Small intestine (tissue), 7 donors: ENCODE measurements at regions not wholly inside any gene's neighbourhood (a gene's known extent, or its start where the extent isn't known, plus 50 kb on each side); places are given as distances from the start of the nearest gene placed in this dataset.

ENCODE experiments used
- DNase-seq, 2 donors: peaks; one replicate each; pipeline versions ENCODE4 v3.0.0 to v3.0.0-alpha.2; 2013
- FAIRE-seq: peaks from 2 replicates; lab custom pipeline; 2012; peaks lifted over from hg19 to GRCh38; lab: Jason Lieb, UNC
- H3K27ac ChIP-seq, 3 donors: one replicate each; pipeline ENCODE4 v1.5.1; 2013; ENCODE audit warnings: low read length in 2 of 3, mild to moderate bottlenecking in 2 of 3, control low read depth in 1 of 3, inconsistent platforms in 1 of 3, low read depth in 1 of 3, moderate library complexity in 1 of 3
- H3K27me3 ChIP-seq, 3 donors: one replicate each; pipeline ENCODE4 v1.6.1; 2013; ENCODE audit warnings: low read length in 3 of 3, inconsistent platforms in 1 of 3; ENCODE audit not compliant: control insufficient read depth in 3 of 3, insufficient read depth in 3 of 3
- H3K36me3 ChIP-seq, 3 donors: one replicate each; pipeline ENCODE4 v1.6.1; 2013; ENCODE audit warnings: low read length in 3 of 3, inconsistent platforms in 1 of 3, low read depth in 1 of 3, mild to moderate bottlenecking in 1 of 3, moderate library complexity in 1 of 3; ENCODE audit not compliant: control insufficient read depth in 3 of 3, insufficient read depth in 2 of 3
- H3K4me1 ChIP-seq, 3 donors: one replicate each; pipeline ENCODE4 v1.6.1; 2013; ENCODE audit warnings: low read length in 2 of 3, inconsistent platforms in 1 of 3, low read depth in 1 of 3, mild to moderate bottlenecking in 1 of 3, moderate library complexity in 1 of 3; ENCODE audit not compliant: control insufficient read depth in 3 of 3, insufficient read depth in 2 of 3
- H3K4me3 ChIP-seq, 3 donors: one replicate each; pipeline ENCODE4 v1.5.1; 2013; ENCODE audit warnings: low read length in 3 of 3, control low read depth in 1 of 3, inconsistent platforms in 1 of 3, low read depth in 1 of 3, mild to moderate bottlenecking in 1 of 3, moderate library complexity in 1 of 3
- H3K9me3 ChIP-seq, 2 donors: one replicate each; pipeline ENCODE4 v1.6.1; 2013; ENCODE audit warnings: low read depth in 1 of 2, low read length in 1 of 2; ENCODE audit not compliant: control insufficient read depth in 2 of 2, insufficient read depth in 1 of 2
- WGBS, 3 donors: extraction: QIAGEN DNeasy Blood & Tissue Kit; methylation state at CpG; one replicate each; pipeline ENCODE4 v1.1.7; 2013; 5-methylcytosine and 5-hydroxymethylcytosine counted together
- donor health status: healthy with polysubstance abuse.
- donor health status: control.
- donor health status: control.
- donor health status: Bipolar disorder and iron deficiency.
- donor health status: healthy.

GRCh38 chr1:221911714-221912113 lies 169.8 kb upstream of the DUSP10 start:
- H3K4me1 ChIP-seq, result no peaks in the 10 kb centered on the region
- no peaks in the 10 kb centered on the region for H3K9me3 ChIP-seq
- H3K36me3 ChIP-seq, result no peaks in the 10 kb centered on the region
- FAIRE-seq (no peak), DNase-seq (no peak)
- 58 to 74% (median 65%) methylated on average over 1 of the region's 1 CpG for WGBS, 3 donors
- no peak overlapping the region for H3K4me3 ChIP-seq
- H3K27me3 ChIP-seq, result no peaks in the 10 kb centered on the region
- no peak overlapping the region for H3K27ac ChIP-seq

GRCh38 chr1:221910222-221910621 lies 168.3 kb upstream of the DUSP10 start:
- Histone ChIP-seq H3K4me1 (no peaks in the 10 kb centered on the region), H3K4me3 (no peak overlapping the region), H3K27ac (no peak overlapping the region), H3K9me3 (no peaks in the 10 kb centered on the region), H3K36me3 (no peaks in the 10 kb centered on the region), H3K27me3 (no peaks in the 10 kb centered on the region)
- 75 to 79% (median 76%) methylated on average over 4 of the region's 4 CpGs for WGBS, 3 donors
- no peak for FAIRE-seq
- DNase-seq, result no peak

GRCh38 chr1:221908573-221908972 lies 166.7 kb upstream of the DUSP10 start:
- 62 to 76% (median 63%) methylated on average over 4 of the region's 4 CpGs for WGBS, 3 donors
- H3K4me3 ChIP-seq, result no peak overlapping the region
- DNase-seq, result no peak

GRCh38 chr1:221907166-221907932 lies 165.5 kb upstream of the DUSP10 start:
- Histone ChIP-seq H3K27me3 (no peaks in the 10 kb centered on the region), H3K36me3 (no peaks in the 10 kb centered on the region), H3K4me1 (no peaks in the 10 kb centered on the region), H3K27ac (no peak overlapping the region), H3K9me3 (no peaks in the 10 kb centered on the region), H3K4me3 (no peak overlapping the region)
- DNase-seq (no peak), FAIRE-seq (no peak)
- WGBS, 3 donors, result 82 to 89% (median 84%) methylated on average over 8 of the region's 8 CpGs

More at GRCh38 chr1:221908573-221908972, 166.7 kb upstream of the DUSP10 start:
- Histone ChIP-seq H3K4me1 (no peaks in the 10 kb centered on the region), H3K36me3 (no peaks in the 10 kb centered on the region), H3K27me3 (no peaks in the 10 kb centered on the region), H3K9me3 (no peaks in the 10 kb centered on the region), H3K27ac (no peak overlapping the region)
- no peak for FAIRE-seq

- DNase-seq, result no peak
- no peaks in the 10 kb centered on the region for H3K9me3 ChIP-seq
- no peak overlapping the region for H3K4me3 ChIP-seq
- WGBS, 3 donors, result 56 to 84% (median 77%) methylated on average over 2 of the region's 2 CpGs
- no peak for FAIRE-seq
- no peaks in the 10 kb centered on the region for H3K4me1 ChIP-seq
- no peaks in the 10 kb centered on the region for H3K36me3 ChIP-seq
- H3K27ac ChIP-seq, result no peak overlapping the region
- H3K27me3 ChIP-seq, result no peaks in the 10 kb centered on the region
Observed at GRCh38 chr1:221905802-221906201, 163.9 kb upstream of the DUSP10 start.

- H3K27ac ChIP-seq, result no peak overlapping the region
- no peaks in the 10 kb centered on the region for H3K36me3 ChIP-seq
- WGBS, 3 donors, result 65 to 91% (median 79%) methylated on average over 2 of the region's 2 CpGs
- no peaks in the 10 kb centered on the region for H3K4me1 ChIP-seq
- H3K9me3 ChIP-seq, result no peaks in the 10 kb centered on the region
- no peak for DNase-seq
- H3K4me3 ChIP-seq, result no peak overlapping the region
- FAIRE-seq, result no peak
- H3K27me3 ChIP-seq, result no peaks in the 10 kb centered on the region
Observed at GRCh38 chr1:221904319-221904718, 162.4 kb upstream of the DUSP10 start.

GRCh38 chr1:221903594-221903993 lies 161.7 kb upstream of the DUSP10 start:
- H3K4me3 ChIP-seq, result no peak overlapping the region
- DNase-seq (no peak), FAIRE-seq (no peak)
- H3K4me1 ChIP-seq, result no peaks in the 10 kb centered on the region
- H3K9me3 ChIP-seq, result no peaks in the 10 kb centered on the region
- H3K27me3 ChIP-seq, result no peaks in the 10 kb centered on the region
- 60 to 80% (median 74%) methylated on average over 5 to 6 of the region's 6 CpGs for WGBS, 3 donors
- no peak overlapping the region for H3K27ac ChIP-seq
- H3K36me3 ChIP-seq, result no peaks in the 10 kb centered on the region

GRCh38 chr1:221902961-221903360 lies 161.1 kb upstream of the DUSP10 start:
- H3K27me3 ChIP-seq, result no peaks in the 10 kb centered on the region
- no peaks in the 10 kb centered on the region for H3K9me3 ChIP-seq
- WGBS, 3 donors, result 72 to 90% (median 79%) methylated on average over 7 of the region's 7 CpGs
- H3K4me1 ChIP-seq, result no peaks in the 10 kb centered on the region
- no peak overlapping the region for H3K4me3 ChIP-seq
- FAIRE-seq (no peak), DNase-seq (no peak)
- no peak overlapping the region for H3K27ac ChIP-seq
- H3K36me3 ChIP-seq, result no peaks in the 10 kb centered on the region

GRCh38 chr1:221900678-221901077 lies 158.8 kb upstream of the DUSP10 start:
- FAIRE-seq (no peak), DNase-seq (no peak)
- WGBS, 3 donors, result 90 to 98% (median 91%) methylated on average over 3 of the region's 3 CpGs

More at GRCh38 chr1:221900678-221901077, 158.8 kb upstream of the DUSP10 start:
- no peak overlapping the region for H3K4me3 ChIP-seq
- H3K4me1 ChIP-seq, result no peaks in the 10 kb centered on the region
- no peaks in the 10 kb centered on the region for H3K27me3 ChIP-seq
- H3K27ac ChIP-seq, result no peak overlapping the region
- H3K9me3 ChIP-seq, result no peaks in the 10 kb centered on the region
- no peaks in the 10 kb centered on the region for H3K36me3 ChIP-seq
